ENCODE measurements at regions not wholly inside any gene's neighbourhood (a gene's known extent, or its start where the extent isn't known, plus 50 kb on each side); places are given as distances from the start of the nearest gene placed in this dataset.

DNA sequence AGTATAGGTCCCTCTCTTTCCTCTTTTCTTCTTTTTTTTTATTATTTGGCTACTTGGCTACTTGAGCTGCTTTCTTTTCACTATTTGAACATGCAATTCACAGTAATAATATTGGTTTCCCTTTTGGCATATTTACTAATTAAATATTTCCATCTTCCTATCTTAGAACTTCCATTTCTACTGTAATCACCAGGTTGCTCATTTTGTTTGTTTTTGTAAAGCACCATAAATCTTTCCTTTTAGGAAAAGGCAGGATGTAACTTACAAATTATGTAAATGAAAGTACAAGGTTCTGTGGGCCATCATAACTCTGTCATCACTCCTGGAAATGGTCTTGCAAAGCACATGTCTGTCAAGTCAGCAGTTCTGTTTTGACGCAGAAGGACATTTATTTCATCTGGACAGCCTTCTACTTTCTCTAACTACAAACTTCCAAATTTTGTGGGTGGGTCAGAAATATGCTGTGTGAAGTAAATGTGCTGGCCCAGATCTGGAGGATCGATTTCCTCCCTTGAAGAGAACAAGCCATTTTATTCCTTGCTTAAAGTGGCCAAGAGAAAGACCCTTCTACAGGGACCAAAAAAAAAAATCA lies 71.7 kb upstream of the TNFSF18 start:
- TF ChIP-seq MAFK (conservative IDR thresholded peaks at IDR 0.05 in 1 of 2, IDR thresholded peaks at IDR 0.05 in 1 of 2; ENCODE audit: low read length in 2 of 2) (peak; percentile 92), CREB1 (IDR thresholded peaks at IDR 0.05) (no peak), CREB1 (CRISPR knock-in tag; IDR thresholded peaks at IDR 0.05) (no peak)
- TF ChIP-seq, protein P1, sequence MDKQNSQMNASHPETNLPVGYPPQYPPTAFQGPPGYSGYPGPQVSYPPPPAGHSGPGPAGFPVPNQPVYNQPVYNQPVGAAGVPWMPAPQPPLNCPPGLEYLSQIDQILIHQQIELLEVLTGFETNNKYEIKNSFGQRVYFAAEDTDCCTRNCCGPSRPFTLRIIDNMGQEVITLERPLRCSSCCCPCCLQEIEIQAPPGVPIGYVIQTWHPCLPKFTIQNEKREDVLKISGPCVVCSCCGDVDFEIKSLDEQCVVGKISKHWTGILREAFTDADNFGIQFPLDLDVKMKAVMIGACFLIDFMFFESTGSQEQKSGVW (CRISPR knock-in tag; IDR thresholded peaks at IDR 0.05; ENCODE audit: borderline replicate concordance): no peak
- TF ChIP-seq, protein P2, sequence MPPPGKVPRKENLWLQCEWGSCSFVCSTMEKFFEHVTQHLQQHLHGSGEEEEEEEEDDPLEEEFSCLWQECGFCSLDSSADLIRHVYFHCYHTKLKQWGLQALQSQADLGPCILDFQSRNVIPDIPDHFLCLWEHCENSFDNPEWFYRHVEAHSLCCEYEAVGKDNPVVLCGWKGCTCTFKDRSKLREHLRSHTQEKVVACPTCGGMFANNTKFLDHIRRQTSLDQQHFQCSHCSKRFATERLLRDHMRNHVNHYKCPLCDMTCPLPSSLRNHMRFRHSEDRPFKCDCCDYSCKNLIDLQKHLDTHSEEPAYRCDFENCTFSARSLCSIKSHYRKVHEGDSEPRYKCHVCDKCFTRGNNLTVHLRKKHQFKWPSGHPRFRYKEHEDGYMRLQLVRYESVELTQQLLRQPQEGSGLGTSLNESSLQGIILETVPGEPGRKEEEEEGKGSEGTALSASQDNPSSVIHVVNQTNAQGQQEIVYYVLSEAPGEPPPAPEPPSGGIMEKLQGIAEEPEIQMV (CRISPR knock-in tag; IDR thresholded peaks at IDR 0.05; ENCODE audit: low read depth): no peak
- TF ChIP-seq, protein P3, sequence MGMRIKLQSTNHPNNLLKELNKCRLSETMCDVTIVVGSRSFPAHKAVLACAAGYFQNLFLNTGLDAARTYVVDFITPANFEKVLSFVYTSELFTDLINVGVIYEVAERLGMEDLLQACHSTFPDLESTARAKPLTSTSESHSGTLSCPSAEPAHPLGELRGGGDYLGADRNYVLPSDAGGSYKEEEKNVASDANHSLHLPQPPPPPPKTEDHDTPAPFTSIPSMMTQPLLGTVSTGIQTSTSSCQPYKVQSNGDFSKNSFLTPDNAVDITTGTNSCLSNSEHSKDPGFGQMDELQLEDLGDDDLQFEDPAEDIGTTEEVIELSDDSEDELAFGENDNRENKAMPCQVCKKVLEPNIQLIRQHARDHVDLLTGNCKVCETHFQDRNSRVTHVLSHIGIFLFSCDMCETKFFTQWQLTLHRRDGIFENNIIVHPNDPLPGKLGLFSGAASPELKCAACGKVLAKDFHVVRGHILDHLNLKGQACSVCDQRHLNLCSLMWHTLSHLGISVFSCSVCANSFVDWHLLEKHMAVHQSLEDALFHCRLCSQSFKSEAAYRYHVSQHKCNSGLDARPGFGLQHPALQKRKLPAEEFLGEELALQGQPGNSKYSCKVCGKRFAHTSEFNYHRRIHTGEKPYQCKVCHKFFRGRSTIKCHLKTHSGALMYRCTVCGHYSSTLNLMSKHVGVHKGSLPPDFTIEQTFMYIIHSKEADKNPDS (CRISPR knock-in tag; IDR thresholded peaks at IDR 0.05): no peak
